Progenitor cell of endocrine pancreas (in vitro differentiated cells): ENCODE measurements at regions not wholly inside any gene's neighbourhood (a gene's known extent, or its start where the extent isn't known, plus 50 kb on each side); places are given as distances from the start of the nearest gene placed in this dataset.

ENCODE experiments used
- DNase-seq: peaks from one replicate; pipeline ENCODE4 v3.0.0; 2021; ENCODE audit warnings: low spot score; ENCODE audit not compliant: unreplicated experiment
- H3K27ac Mint-ChIP-seq: 2 replicates; pipeline ENCODE4 v1.8.0; 2021; ENCODE audit warnings: mild to moderate bottlenecking, moderate library complexity, mixed read lengths
- H3K27me3 Mint-ChIP-seq: 2 replicates; pipeline ENCODE4 v1.8.0; 2021; ENCODE audit warnings: mixed read lengths
- H3K36me3 Mint-ChIP-seq: 2 replicates; pipeline ENCODE4 v1.8.0; 2022; ENCODE audit warnings: mixed read lengths; ENCODE audit not compliant: insufficient read depth
- H3K4me1 Mint-ChIP-seq: 2 replicates; pipeline ENCODE4 v1.8.0; 2021; ENCODE audit warnings: low read depth, mixed read lengths
- H3K4me3 Mint-ChIP-seq: 2 replicates; pipeline ENCODE4 v1.8.0; 2021; ENCODE audit warnings: low read depth, mild to moderate bottlenecking, moderate library complexity, mixed read lengths
- H3K9me3 Mint-ChIP-seq: 2 replicates; pipeline ENCODE4 v1.8.0; 2021; ENCODE audit warnings: low read depth, mixed read lengths
- TF ChIP-seq, protein P1 (sequence below): fragments of 200-600 bp; sonication (generic); IDR thresholded peaks from one replicate; pipeline ENCODE4 v1.5.0; 2021; ENCODE audit warnings: antibody characterized with exemption, mild to moderate bottlenecking; ENCODE audit not compliant: unreplicated experiment

DNA sequence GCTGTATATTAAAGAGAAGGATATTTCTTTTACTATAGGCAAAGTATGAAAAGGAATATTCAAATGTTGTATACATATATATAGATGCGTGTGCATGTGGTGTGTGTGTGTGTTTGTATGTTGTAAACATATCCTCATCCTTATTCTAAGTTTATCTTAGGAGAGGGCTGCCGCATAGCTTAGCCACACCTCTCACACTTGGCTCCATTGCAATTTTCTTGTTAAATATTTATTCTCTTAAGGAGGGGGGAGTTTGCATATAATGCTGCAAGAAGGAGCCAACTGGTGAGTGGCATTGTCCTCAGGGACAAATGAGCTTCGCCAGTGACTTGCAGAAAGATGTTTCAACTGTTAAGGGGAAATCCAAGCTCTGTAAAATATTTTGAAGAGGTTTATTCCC is 360.1 kb upstream of the RND3 start:
- Mint-ChIP-seq H3K27ac (peak overlapping the region; percentile 70), H3K4me1 (peaks cover 21% of the 10 kb centered on the region), H3K27me3 (no peaks in the 10 kb centered on the region), H3K9me3 (no peaks in the 10 kb centered on the region), H3K4me3 (no peak overlapping the region), H3K36me3 (peaks cover 2% of the 10 kb centered on the region)
- no peak for DNase-seq
- TF ChIP-seq, protein P1, sequence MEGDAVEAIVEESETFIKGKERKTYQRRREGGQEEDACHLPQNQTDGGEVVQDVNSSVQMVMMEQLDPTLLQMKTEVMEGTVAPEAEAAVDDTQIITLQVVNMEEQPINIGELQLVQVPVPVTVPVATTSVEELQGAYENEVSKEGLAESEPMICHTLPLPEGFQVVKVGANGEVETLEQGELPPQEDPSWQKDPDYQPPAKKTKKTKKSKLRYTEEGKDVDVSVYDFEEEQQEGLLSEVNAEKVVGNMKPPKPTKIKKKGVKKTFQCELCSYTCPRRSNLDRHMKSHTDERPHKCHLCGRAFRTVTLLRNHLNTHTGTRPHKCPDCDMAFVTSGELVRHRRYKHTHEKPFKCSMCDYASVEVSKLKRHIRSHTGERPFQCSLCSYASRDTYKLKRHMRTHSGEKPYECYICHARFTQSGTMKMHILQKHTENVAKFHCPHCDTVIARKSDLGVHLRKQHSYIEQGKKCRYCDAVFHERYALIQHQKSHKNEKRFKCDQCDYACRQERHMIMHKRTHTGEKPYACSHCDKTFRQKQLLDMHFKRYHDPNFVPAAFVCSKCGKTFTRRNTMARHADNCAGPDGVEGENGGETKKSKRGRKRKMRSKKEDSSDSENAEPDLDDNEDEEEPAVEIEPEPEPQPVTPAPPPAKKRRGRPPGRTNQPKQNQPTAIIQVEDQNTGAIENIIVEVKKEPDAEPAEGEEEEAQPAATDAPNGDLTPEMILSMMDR = no peak

DNA sequence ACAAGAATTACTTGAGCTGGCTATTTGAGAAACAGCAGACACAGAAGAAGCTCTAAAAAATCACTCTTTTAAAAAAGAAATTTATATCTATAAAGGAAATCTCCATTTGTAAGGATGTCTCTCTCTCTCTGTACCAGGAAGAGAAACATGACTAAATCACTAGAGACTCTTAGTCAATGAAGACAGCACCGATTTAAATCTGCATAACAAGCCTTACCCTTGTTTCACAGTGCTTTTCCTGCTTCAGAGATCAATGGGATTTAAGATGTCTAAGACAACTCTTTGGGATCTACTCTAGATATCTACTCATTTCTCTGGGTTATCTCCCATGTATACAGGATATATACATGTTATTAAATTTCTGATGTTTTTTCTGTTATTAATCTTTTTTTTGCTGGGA is 359.2 kb upstream of the RND3 start:
- Mint-ChIP-seq H3K9me3 (peaks cover 4% of the 10 kb centered on the region), H3K4me1 (peaks cover 21% of the 10 kb centered on the region), H3K27me3 (no peaks in the 10 kb centered on the region), H3K27ac (no peak overlapping the region), H3K4me3 (no peak overlapping the region), H3K36me3 (peaks cover 2% of the 10 kb centered on the region)
- no peak for DNase-seq
- TF ChIP-seq, protein P1 = no peak

DNA sequence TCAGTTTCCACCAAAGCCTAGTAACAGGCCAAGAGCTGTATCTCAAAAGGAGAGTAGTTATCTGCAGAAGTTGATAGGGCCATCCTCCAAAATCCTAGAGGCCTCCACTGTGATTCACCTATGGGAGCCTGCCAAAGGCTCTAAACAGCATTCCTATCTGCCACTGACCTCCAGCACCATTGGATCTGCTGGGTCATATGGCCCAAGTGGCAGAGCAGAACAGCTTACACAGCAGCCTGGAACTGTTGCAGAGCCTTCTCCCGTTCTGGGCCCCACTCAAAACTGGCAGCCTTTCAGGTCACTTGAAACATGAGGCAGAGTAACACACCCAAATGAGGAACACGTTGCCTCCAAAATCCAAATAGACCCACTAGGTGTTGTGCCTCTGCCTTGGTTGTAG is 345.2 kb upstream of the RND3 start:
- H3K4me1 Mint-ChIP-seq = peaks cover 5% of the 10 kb centered on the region
- peaks cover 11% of the 10 kb centered on the region for H3K9me3 Mint-ChIP-seq

GRCh38 chr2:150824118-150824517 is 336.7 kb upstream of the RND3 start:
- H3K36me3 Mint-ChIP-seq = no peaks in the 10 kb centered on the region
- TF ChIP-seq, protein P1 = no peak
- H3K4me3 Mint-ChIP-seq = no peak overlapping the region
- no peak overlapping the region for H3K27ac Mint-ChIP-seq
- DNase-seq = no peak
- H3K27me3 Mint-ChIP-seq = no peaks in the 10 kb centered on the region
- H3K9me3 Mint-ChIP-seq = peaks cover 3% of the 10 kb centered on the region
- no peaks in the 10 kb centered on the region for H3K4me1 Mint-ChIP-seq

More for the DNA sequence above, 345.2 kb upstream of the RND3 start:
- H3K27me3 Mint-ChIP-seq = no peaks in the 10 kb centered on the region
- H3K27ac Mint-ChIP-seq = no peak overlapping the region
- H3K4me3 Mint-ChIP-seq = no peak overlapping the region
- TF ChIP-seq, protein P1 = no peak
- DNase-seq = no peak
- H3K36me3 Mint-ChIP-seq = no peaks in the 10 kb centered on the region

DNA sequence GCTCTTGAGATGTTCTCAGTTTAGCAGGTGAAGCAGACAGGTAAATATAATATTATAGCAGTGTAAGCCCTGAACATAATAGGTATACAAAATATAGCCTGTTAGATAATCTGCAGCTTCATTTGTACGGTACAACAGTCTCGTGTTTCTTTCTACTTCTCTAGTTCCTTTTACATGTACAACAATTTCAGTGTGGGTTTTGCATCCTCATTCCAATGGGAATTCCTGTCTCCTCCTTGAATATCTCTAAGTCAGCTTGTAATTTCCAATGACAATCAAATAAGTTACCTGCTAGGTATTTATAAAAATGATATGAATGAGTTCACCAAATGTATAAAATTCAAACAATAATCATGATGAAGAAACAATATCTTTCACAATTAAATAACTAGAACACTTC is 330.0 kb upstream of the RND3 start:
- H3K4me3 Mint-ChIP-seq = no peak overlapping the region
- H3K36me3 Mint-ChIP-seq = no peaks in the 10 kb centered on the region
- no peak for DNase-seq
- H3K4me1 Mint-ChIP-seq = peaks cover 3% of the 10 kb centered on the region
- H3K27ac Mint-ChIP-seq = no peak overlapping the region
- TF ChIP-seq, protein P1 = no peak
- no peaks in the 10 kb centered on the region for H3K27me3 Mint-ChIP-seq
- H3K9me3 Mint-ChIP-seq = no peaks in the 10 kb centered on the region
